SK-N-SH treated with all-trans-retinoic acid at 6 μM for 48 hours (cell line): ENCODE measurements at regions not wholly inside any gene's neighbourhood (a gene's known extent, or its start where the extent isn't known, plus 50 kb on each side); places are given as distances from the start of the nearest gene placed in this dataset.

Experiments used
- ARNTL ChIP-seq: fragments of 450-650 bp; formaldehyde crosslinking; IDR thresholded peaks from 2 replicates; pipeline ENCODE4 v1.5.0; 2020; ENCODE audit warnings: low read depth, mild to moderate bottlenecking, moderate library complexity, borderline replicate concordance
- TSHZ2 ChIP-seq: fragments of 250-450 bp; sonication (Bioruptor Pico); IDR thresholded peaks from 2 replicates; pipeline ENCODE4 v1.5.0; 2020; ENCODE audit warnings: mild to moderate bottlenecking, moderate library complexity
- ZFP3 ChIP-seq: fragments of 250-450 bp; sonication (Bioruptor Pico); IDR thresholded peaks from 2 replicates; pipeline ENCODE4 v1.5.0; 2020; ENCODE audit warnings: mild to moderate bottlenecking, moderate library complexity
- ZNF8 ChIP-seq: fragments of 450-650 bp; formaldehyde crosslinking; IDR thresholded peaks from 2 replicates; pipeline ENCODE4 v1.5.0; 2020; ENCODE audit warnings: mild to moderate bottlenecking, moderate library complexity

GRCh38 chr16:86827521-86827920 is 249.2 kb downstream of the FOXL1 start:
- TF ChIP-seq TSHZ2 (CRISPR knock-in tag): no peak
- TF ChIP-seq ZFP3: no peak
- no peak for TF ChIP-seq ARNTL (CRISPR knock-in tag)
- TF ChIP-seq ZNF8: no peak
